ENCODE measurements at regions not wholly inside any gene's neighbourhood (a gene's known extent, or its start where the extent isn't known, plus 50 kb on each side); places are given as distances from the start of the nearest gene placed in this dataset. TPM values are rescaled to one million over a fixed set of nuclear protein-coding genes. Genes with fewer than 3 reads are reported as not detected.
"Not testable (repeated sequence)": the region's sequence is repeated elsewhere in the genome, so short reads cannot be mapped to it uniquely, and the experiment has no call there.

GRCh38 chr12:41661141-41661765 is 473.1 kb downstream of the PDZRN4 start:
- no peak for DNase-seq

- DNase-seq, result no peak
Measured at GRCh38 chr12:41656454-41656853, 468.3 kb downstream of the PDZRN4 start.

GRCh38 chr12:41653386-41654326 is 465.5 kb downstream of the PDZRN4 start:
- no peak for DNase-seq

- no peak for DNase-seq
Measured at GRCh38 chr12:41652981-41653380, 464.9 kb downstream of the PDZRN4 start.

- DNase-seq, result no peak
Measured at GRCh38 chr12:41645624-41646023, 457.5 kb downstream of the PDZRN4 start.

- not testable (repeated sequence) for DNase-seq
Measured at GRCh38 chr12:41642808-41643207, 454.7 kb downstream of the PDZRN4 start.

- no peak for DNase-seq
Measured at GRCh38 chr12:41636653-41637052, 448.5 kb downstream of the PDZRN4 start.

- no peak for DNase-seq
Measured at GRCh38 chr12:41635626-41636364, 447.7 kb downstream of the PDZRN4 start.

GRCh38 chr12:41634091-41634490 is 446.0 kb downstream of the PDZRN4 start:
- DNase-seq, result no peak

- no peak for DNase-seq
Measured at GRCh38 chr12:41629611-41630010, 441.5 kb downstream of the PDZRN4 start.

GRCh38 chr12:41627476-41627875 is 439.4 kb downstream of the PDZRN4 start:
- DNase-seq, result no peak

- no peak for DNase-seq
Measured at GRCh38 chr12:41624571-41624970, 436.5 kb downstream of the PDZRN4 start.

Small RNAs in the stretch of these regions (small RNA-seq; reads per million reads assigned to genes)
- not detected for gene RNA5SP360

All from occipital lobe (tissue), 2 donors.